CD4-positive, alpha-beta memory T cell (primary cell): ENCODE measurements at regions not wholly inside any gene's neighbourhood (a gene's known extent, or its start where the extent isn't known, plus 50 kb on each side); places are given as distances from the start of the nearest gene placed in this dataset.
A peak's percentile ranks its signal among the peaks of the same experiment; 100 is the strongest.

Experiments
- CTCF ChIA-PET: fragments of 350-600 bp; sonication (Branson Sonifier 250); formaldehyde crosslinking; loops from one replicate; lab custom pipeline; 2021; ENCODE audit warnings: inconsistent platforms; ENCODE audit not compliant: partially characterized antibody; lab: Charles Lee
- POLR2A ChIA-PET: fragments of 350-600 bp; sonication (Branson Sonifier 250); formaldehyde crosslinking; loops from one replicate; lab custom pipeline; 2021; ENCODE audit not compliant: partially characterized antibody; lab: Charles Lee
- DNase-seq, 5 donors: peaks; one replicate each; pipeline versions ENCODE4 v3.0.0 to v3.0.0-alpha.2; 2020 to 2022; ENCODE audit warnings: mixed read lengths in 1 of 5
- H3K27ac ChIP-seq: one replicate; pipeline ENCODE4 v1.7.0; 2013; ENCODE audit warnings: low read depth, low read length
- H3K27me3 ChIP-seq: 2 replicates; pipeline ENCODE4 v1.7.0; 2013; ENCODE audit warnings: mild to moderate bottlenecking, low read length, moderate library complexity; ENCODE audit not compliant: insufficient read depth
- H3K36me3 ChIP-seq: 2 replicates; pipeline ENCODE4 v1.7.0; 2013; ENCODE audit warnings: mild to moderate bottlenecking, low read length, moderate library complexity; ENCODE audit not compliant: insufficient read depth
- H3K4me1 ChIP-seq: 2 replicates; pipeline ENCODE4 v1.7.0; 2013; ENCODE audit warnings: mild to moderate bottlenecking, low read length, moderate library complexity; ENCODE audit not compliant: insufficient read depth
- H3K4me3 ChIP-seq, 2 donors: one replicate each; pipeline ENCODE4 v1.7.0; 2013; ENCODE audit warnings: low read length in 2 of 2, mild to moderate bottlenecking in 1 of 2
- H3K9me3 ChIP-seq, 2 donors: one replicate each; pipeline ENCODE4 v1.7.0; 2013; ENCODE audit warnings: low read length in 2 of 2, control low read depth in 1 of 2; ENCODE audit not compliant: control insufficient read depth in 1 of 2
- H3K27ac Mint-ChIP-seq, 7 donors: one replicate each; pipeline ENCODE4 v1.8.0; 2020 to 2021; ENCODE audit warnings: mixed read lengths in 7 of 7, mild to moderate bottlenecking in 6 of 7, inconsistent platforms in 3 of 7, moderate library complexity in 3 of 7
- H3K27me3 Mint-ChIP-seq, 2 donors: one replicate each; pipeline ENCODE4 v1.8.0; 2020 to 2021; ENCODE audit warnings: mixed read lengths in 2 of 2
- H3K36me3 Mint-ChIP-seq, 2 donors: one replicate each; pipeline ENCODE4 v1.8.0; 2020 to 2021; ENCODE audit warnings: mixed read lengths in 2 of 2, inconsistent platforms in 1 of 2, mild to moderate bottlenecking in 1 of 2
- H3K4me1 Mint-ChIP-seq, 4 donors: one replicate each; pipeline ENCODE4 v1.8.0; 2020 to 2021; ENCODE audit warnings: mixed read lengths in 4 of 4, mild to moderate bottlenecking in 1 of 4
- H3K4me3 Mint-ChIP-seq, 8 donors: one replicate each; pipeline ENCODE4 v1.8.0; 2020 to 2021; ENCODE audit warnings: mixed read lengths in 8 of 8, mild to moderate bottlenecking in 7 of 8, moderate library complexity in 6 of 8, inconsistent platforms in 3 of 8
- H3K9me3 Mint-ChIP-seq, 8 donors: one replicate each; pipeline ENCODE4 v1.8.0; 2020 to 2021; ENCODE audit warnings: mixed read lengths in 8 of 8, mild to moderate bottlenecking in 5 of 8, inconsistent platforms in 3 of 8, moderate library complexity in 1 of 8
- intact Hi-C: fragments of 100-400 bp; cut with micrococcal nuclease; formaldehyde crosslinking; loops from one replicate; pipeline ENCODE4 v1.15.1; 2023

GRCh38 chr5:76030343-76030742 is 52.8 kb upstream of the SV2C start:
- Histone ChIP-seq H3K4me3 (no peak overlapping the region), H3K27ac (no peak overlapping the region), H3K4me1 (no peaks in the 10 kb centered on the region), H3K9me3 (no peaks in the 10 kb centered on the region), H3K36me3 (no peaks in the 10 kb centered on the region), H3K27me3 (no peaks in the 10 kb centered on the region)
- ChIA-PET POLR2A (no interaction called here), CTCF (no interaction called here)
- Mint-ChIP-seq H3K27me3 (peaks cover 5 to 9% of the 10 kb centered on the region in 2 donors), H3K4me1 (no peaks in the 10 kb centered on the region), H3K36me3 (peaks cover 0 to 4% of the 10 kb centered on the region in 2 donors), H3K4me3 (no peak overlapping the region), H3K9me3 (peaks cover 0 to 18% (median 8%) of the 10 kb centered on the region in 8 donors), H3K27ac (no peak overlapping the region)
- intact Hi-C loops, result no loop called here
- DNase-seq, result no peak

- CTCF ChIA-PET, result no interaction called here
- no peaks in the 10 kb centered on the region for H3K4me1 Mint-ChIP-seq
- peaks cover 0 to 12% (median 4%) of the 10 kb centered on the region in 8 donors for H3K9me3 Mint-ChIP-seq
These were observed 53.4 kb upstream of the SV2C start for GRCh38 chr5:76029739-76030138.

GRCh38 chr5:76025790-76026189 is 57.4 kb upstream of the SV2C start:
- Mint-ChIP-seq H3K27me3 (peaks cover 11 to 15% of the 10 kb centered on the region in 2 donors), H3K4me1 (no peaks in the 10 kb centered on the region), H3K36me3 (no peaks in the 10 kb centered on the region), H3K9me3 (peaks cover 0 to 2% (median 0%) of the 10 kb centered on the region in 8 donors), H3K27ac (no peak overlapping the region), H3K4me3 (no peak overlapping the region)
- no peaks in the 10 kb centered on the region for H3K27me3 ChIP-seq
- POLR2A ChIA-PET, result no interaction called here
- CTCF ChIA-PET, result no interaction called here
- H3K9me3 ChIP-seq, result no peaks in the 10 kb centered on the region
- no peaks in the 10 kb centered on the region for H3K4me1 ChIP-seq
- no peak overlapping the region for H3K27ac ChIP-seq
- no peak overlapping the region for H3K4me3 ChIP-seq
- H3K36me3 ChIP-seq, result no peaks in the 10 kb centered on the region
- DNase-seq, result no peak
- intact Hi-C loops, result no loop called here

More at GRCh38 chr5:76029739-76030138, 53.4 kb upstream of the SV2C start:
- Histone ChIP-seq H3K36me3 (no peaks in the 10 kb centered on the region), H3K27ac (no peak overlapping the region), H3K4me3 (no peak overlapping the region), H3K4me1 (no peaks in the 10 kb centered on the region), H3K27me3 (no peaks in the 10 kb centered on the region), H3K9me3 (no peaks in the 10 kb centered on the region)
- POLR2A ChIA-PET, result no interaction called here
- Mint-ChIP-seq H3K4me3 (no peak overlapping the region), H3K36me3 (no peaks in the 10 kb centered on the region), H3K27me3 (peaks cover 5 to 9% of the 10 kb centered on the region in 2 donors), H3K27ac (no peak overlapping the region)
- intact Hi-C loops, result no loop called here
- no peak for DNase-seq

GRCh38 chr5:76025069-76025468 is 58.1 kb upstream of the SV2C start:
- H3K4me3 Mint-ChIP-seq, result no peak overlapping the region

GRCh38 chr5:76022611-76023010 is 60.6 kb upstream of the SV2C start:
- Histone ChIP-seq H3K4me3 (no peak overlapping the region), H3K4me1 (no peaks in the 10 kb centered on the region), H3K9me3 (no peaks in the 10 kb centered on the region), H3K27me3 (no peaks in the 10 kb centered on the region), H3K27ac (no peak overlapping the region), H3K36me3 (no peaks in the 10 kb centered on the region)
- DNase-seq, result no peak
- CTCF ChIA-PET, result no interaction called here
- H3K4me3 Mint-ChIP-seq, result no peak overlapping the region
- POLR2A ChIA-PET, result no interaction called here
- peaks cover 0 to 2% (median 0%) of the 10 kb centered on the region in 8 donors for H3K9me3 Mint-ChIP-seq
- H3K27ac Mint-ChIP-seq, result no peak overlapping the region
- no peaks in the 10 kb centered on the region for H3K36me3 Mint-ChIP-seq
- intact Hi-C loops, result no loop called here
- H3K27me3 Mint-ChIP-seq, result peaks cover 17 to 19% of the 10 kb centered on the region in 2 donors
- H3K4me1 Mint-ChIP-seq, result no peaks in the 10 kb centered on the region

More at GRCh38 chr5:76025069-76025468, 58.1 kb upstream of the SV2C start:
- DNase-seq, result no peak
- no peak overlapping the region for H3K27ac ChIP-seq
- H3K4me3 ChIP-seq, result no peak overlapping the region
- intact Hi-C loops, result no loop called here
- H3K27me3 ChIP-seq, result no peaks in the 10 kb centered on the region
- no peaks in the 10 kb centered on the region for H3K36me3 Mint-ChIP-seq
- no peak overlapping the region for H3K27ac Mint-ChIP-seq
- no peaks in the 10 kb centered on the region for H3K4me1 Mint-ChIP-seq
- no peaks in the 10 kb centered on the region for H3K9me3 ChIP-seq
- ChIA-PET POLR2A (no interaction called here), CTCF (no interaction called here)
- peaks cover 11 to 14% of the 10 kb centered on the region in 2 donors for H3K27me3 Mint-ChIP-seq
- no peaks in the 10 kb centered on the region for H3K4me1 ChIP-seq
- H3K9me3 Mint-ChIP-seq, result peaks cover 0 to 2% (median 0%) of the 10 kb centered on the region in 8 donors
- no peaks in the 10 kb centered on the region for H3K36me3 ChIP-seq

- intact Hi-C loops, result no loop called here
- H3K36me3 ChIP-seq, result no peaks in the 10 kb centered on the region
- no peak overlapping the region for H3K4me3 ChIP-seq
- H3K27me3 ChIP-seq, result no peaks in the 10 kb centered on the region
- no peak for DNase-seq
- H3K27ac ChIP-seq, result no peak overlapping the region
- H3K9me3 ChIP-seq, result no peaks in the 10 kb centered on the region
- Mint-ChIP-seq H3K4me1 (no peaks in the 10 kb centered on the region), H3K9me3 (peaks cover 0 to 2% (median 0%) of the 10 kb centered on the region in 8 donors), H3K4me3 (no peak overlapping the region), H3K27ac (no peak overlapping the region), H3K36me3 (no peaks in the 10 kb centered on the region), H3K27me3 (peaks cover 19% of the 10 kb centered on the region in 2 donors)
- POLR2A ChIA-PET, result no interaction called here
- CTCF ChIA-PET, result no interaction called here
- H3K4me1 ChIP-seq, result no peaks in the 10 kb centered on the region
These were observed 61.1 kb upstream of the SV2C start for GRCh38 chr5:76021936-76022584.

- Mint-ChIP-seq H3K27ac (no peak overlapping the region), H3K4me3 (no peak overlapping the region), H3K4me1 (no peaks in the 10 kb centered on the region), H3K36me3 (no peaks in the 10 kb centered on the region), H3K27me3 (peaks cover 16 to 22% of the 10 kb centered on the region in 2 donors), H3K9me3 (peaks cover 0 to 10% (median 0%) of the 10 kb centered on the region in 8 donors)
- no peaks in the 10 kb centered on the region for H3K36me3 ChIP-seq
- H3K27ac ChIP-seq, result no peak overlapping the region
- no peaks in the 10 kb centered on the region for H3K27me3 ChIP-seq
- ChIA-PET CTCF (interaction anchor here (1.0 to 1.8 kb wide), 2 partner anchors 159 to 240 kb away, joined by 4 to 6 read pairs; no protein-coding TSS in a partner anchor), POLR2A (no interaction called here)
- H3K4me3 ChIP-seq, result no peak overlapping the region
- H3K9me3 ChIP-seq, result no peaks in the 10 kb centered on the region
- intact Hi-C loops, result loop anchor here (1.0 kb wide), 1 partner anchor 240 kb away; no protein-coding TSS in a partner anchor
- peak in 1 of 5 donors; percentile 13 for DNase-seq
- no peaks in the 10 kb centered on the region for H3K4me1 ChIP-seq
These were observed 66.9 kb upstream of the SV2C start for GRCh38 chr5:76016258-76016657.
